Activated B cell treated with CpG ODN at 0.5 μM for 24 hours (primary cell): ENCODE measurements at regions not wholly inside any gene's neighbourhood (a gene's known extent, or its start where the extent isn't known, plus 50 kb on each side); places are given as distances from the start of the nearest gene placed in this dataset.

Experiments used
- ATAC-seq: fragments of 200-7000 bp; cut with Tn5 transposase; one replicate; pipeline ENCODE4 v1.10.0; 2021; ENCODE audit warnings: low read depth, mild to moderate bottlenecking, moderate library complexity
- CTCF ChIA-PET: fragments of 350-600 bp; sonication (Branson Sonifier 250); formaldehyde crosslinking; loops from one replicate; lab custom pipeline; 2021; ENCODE audit warnings: antibody characterized with exemption; lab: Charles Lee
- POLR2A ChIA-PET: fragments of 350-600 bp; sonication (Branson Sonifier 250); formaldehyde crosslinking; loops from one replicate; lab custom pipeline; 2021; ENCODE audit warnings: antibody characterized with exemption; lab: Charles Lee
- DNase-seq: peaks from one replicate; pipeline ENCODE4 v3.0.0; 2022
- H3K27ac Mint-ChIP-seq: one replicate; pipeline ENCODE4 v1.8.0; 2020; ENCODE audit warnings: mixed read lengths
- H3K27me3 Mint-ChIP-seq: one replicate; pipeline ENCODE4 v1.8.0; 2021; ENCODE audit warnings: mixed read lengths
- H3K36me3 Mint-ChIP-seq: one replicate; pipeline ENCODE4 v1.8.0; 2021; ENCODE audit warnings: low read depth, mixed read lengths
- H3K4me1 Mint-ChIP-seq: one replicate; pipeline ENCODE4 v1.8.0; 2021; ENCODE audit warnings: mixed read lengths
- H3K4me3 Mint-ChIP-seq: one replicate; pipeline ENCODE4 v1.8.0; 2020; ENCODE audit warnings: mild to moderate bottlenecking, mixed read lengths
- H3K9me3 Mint-ChIP-seq: one replicate; pipeline ENCODE4 v1.8.0; 2020; ENCODE audit warnings: mixed read lengths
- intact Hi-C: fragments of 100-400 bp; cut with micrococcal nuclease; formaldehyde crosslinking; loops from one replicate; pipeline ENCODE4 v1.15.1; 2024
- TF ChIP-seq, protein P1 (sequence below): fragments of 200-600 bp; IDR thresholded peaks from one replicate; pipeline ENCODE4 v1.8.0; 2022; ENCODE audit warnings: antibody characterized with exemption, mild to moderate bottlenecking

DNA sequence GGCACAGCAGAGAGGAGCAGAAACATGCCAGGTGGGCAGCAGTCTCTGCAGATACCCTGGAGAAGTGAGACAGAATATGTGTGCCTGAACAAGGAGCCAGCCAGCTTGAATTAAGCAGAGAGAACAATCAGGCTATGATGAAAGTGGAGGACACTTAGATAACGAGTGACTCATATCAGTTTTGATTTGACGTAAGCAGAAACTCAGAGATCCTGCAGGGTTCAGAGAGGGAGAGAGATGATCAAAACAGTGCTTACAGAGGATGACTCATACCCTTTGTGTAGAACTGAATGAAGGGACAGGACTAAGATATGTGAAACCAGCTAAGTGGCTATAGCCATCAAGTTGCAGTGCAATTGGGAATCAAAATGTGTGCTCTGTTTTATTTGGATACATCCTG lies 300.7 kb downstream of the TENT5A start:
- H3K9me3 Mint-ChIP-seq: no peaks in the 10 kb centered on the region
- ChIA-PET POLR2A (no interaction called here), CTCF (no interaction called here)
- DNase-seq: no peak
- TF ChIP-seq, protein P1, sequence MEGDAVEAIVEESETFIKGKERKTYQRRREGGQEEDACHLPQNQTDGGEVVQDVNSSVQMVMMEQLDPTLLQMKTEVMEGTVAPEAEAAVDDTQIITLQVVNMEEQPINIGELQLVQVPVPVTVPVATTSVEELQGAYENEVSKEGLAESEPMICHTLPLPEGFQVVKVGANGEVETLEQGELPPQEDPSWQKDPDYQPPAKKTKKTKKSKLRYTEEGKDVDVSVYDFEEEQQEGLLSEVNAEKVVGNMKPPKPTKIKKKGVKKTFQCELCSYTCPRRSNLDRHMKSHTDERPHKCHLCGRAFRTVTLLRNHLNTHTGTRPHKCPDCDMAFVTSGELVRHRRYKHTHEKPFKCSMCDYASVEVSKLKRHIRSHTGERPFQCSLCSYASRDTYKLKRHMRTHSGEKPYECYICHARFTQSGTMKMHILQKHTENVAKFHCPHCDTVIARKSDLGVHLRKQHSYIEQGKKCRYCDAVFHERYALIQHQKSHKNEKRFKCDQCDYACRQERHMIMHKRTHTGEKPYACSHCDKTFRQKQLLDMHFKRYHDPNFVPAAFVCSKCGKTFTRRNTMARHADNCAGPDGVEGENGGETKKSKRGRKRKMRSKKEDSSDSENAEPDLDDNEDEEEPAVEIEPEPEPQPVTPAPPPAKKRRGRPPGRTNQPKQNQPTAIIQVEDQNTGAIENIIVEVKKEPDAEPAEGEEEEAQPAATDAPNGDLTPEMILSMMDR: no peak
- no peaks in the 10 kb centered on the region for H3K4me1 Mint-ChIP-seq
- no peak overlapping the region for H3K27ac Mint-ChIP-seq
- intact Hi-C loops: no loop called here
- no peak overlapping the region for H3K4me3 Mint-ChIP-seq
- no peaks in the 10 kb centered on the region for H3K36me3 Mint-ChIP-seq
- ATAC-seq: no peak
- no peaks in the 10 kb centered on the region for H3K27me3 Mint-ChIP-seq

DNA sequence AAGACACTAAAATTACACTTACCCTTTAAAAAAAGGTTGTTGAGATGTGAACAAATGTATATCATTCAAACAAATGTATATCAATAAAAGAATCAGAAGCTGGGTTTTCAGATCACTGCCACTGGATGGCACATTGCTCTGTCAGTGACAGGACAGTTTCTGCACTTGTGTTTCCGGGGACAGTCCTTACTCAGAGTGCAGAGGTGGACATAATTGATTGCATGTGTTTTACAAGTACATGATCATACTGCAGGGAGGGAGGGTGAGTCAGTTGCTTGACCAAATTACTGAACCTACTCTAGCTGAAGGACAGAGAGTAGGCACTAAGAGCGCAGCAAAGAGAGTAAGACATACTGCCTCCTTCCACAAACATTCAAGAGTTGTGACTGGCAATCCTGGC lies 302.3 kb downstream of the TENT5A start:
- H3K9me3 Mint-ChIP-seq: no peaks in the 10 kb centered on the region
- ChIA-PET POLR2A (no interaction called here), CTCF (no interaction called here)
- H3K27ac Mint-ChIP-seq: no peak overlapping the region
- DNase-seq (no peak), ATAC-seq (no peak)
- H3K36me3 Mint-ChIP-seq: no peaks in the 10 kb centered on the region
- H3K4me1 Mint-ChIP-seq: no peaks in the 10 kb centered on the region
- intact Hi-C loops: no loop called here
- H3K27me3 Mint-ChIP-seq: no peaks in the 10 kb centered on the region
- no peak overlapping the region for H3K4me3 Mint-ChIP-seq
- TF ChIP-seq, protein P1: no peak

DNA sequence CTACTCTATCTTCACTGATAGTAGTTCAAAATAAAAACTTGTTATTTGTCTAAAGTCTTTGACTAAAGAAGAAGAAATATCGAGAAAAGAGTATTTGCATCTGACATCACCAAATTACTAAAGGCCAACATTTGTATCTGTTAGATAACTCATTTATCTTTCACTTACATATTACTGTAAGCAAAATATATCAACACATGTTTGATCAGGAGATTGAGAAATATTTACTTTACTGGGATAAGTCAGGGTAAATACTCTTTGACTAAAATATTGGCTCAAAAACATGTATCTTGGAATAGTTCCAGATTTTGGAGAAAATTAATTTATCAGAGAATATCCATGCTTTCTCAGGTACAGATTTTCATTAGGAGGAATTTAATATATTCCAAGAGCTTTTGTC lies 306.0 kb downstream of the TENT5A start:
- Mint-ChIP-seq H3K9me3 (peaks cover under 1% of the 10 kb centered on the region), H3K4me3 (no peak overlapping the region), H3K4me1 (no peaks in the 10 kb centered on the region), H3K36me3 (no peaks in the 10 kb centered on the region), H3K27ac (no peak overlapping the region), H3K27me3 (no peaks in the 10 kb centered on the region)
- DNase-seq (no peak), ATAC-seq (no peak)
- ChIA-PET CTCF (no interaction called here), POLR2A (no interaction called here)
- intact Hi-C loops: no loop called here
- TF ChIP-seq, protein P1: no peak

DNA sequence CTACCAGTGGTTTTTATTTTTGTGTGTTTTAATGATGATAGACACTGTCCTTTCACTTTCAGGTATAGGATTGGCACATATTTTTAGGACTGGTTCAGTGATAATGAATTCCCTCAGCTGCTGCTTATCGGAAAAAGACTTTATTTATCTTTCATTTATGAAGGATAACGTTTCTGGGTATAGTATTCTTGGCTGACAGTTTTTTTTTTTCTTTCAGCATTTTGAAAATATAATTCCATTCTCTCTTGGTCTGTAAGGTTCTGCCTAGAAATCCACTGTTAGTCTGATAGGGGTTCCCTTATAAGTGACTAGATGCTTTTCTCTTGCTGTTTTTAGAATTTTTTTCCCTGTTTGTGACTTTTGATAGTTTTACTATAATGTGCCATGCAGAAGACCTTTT lies 313.1 kb downstream of the TENT5A start:
- H3K27ac Mint-ChIP-seq: no peak overlapping the region
- no peaks in the 10 kb centered on the region for H3K27me3 Mint-ChIP-seq
- no peaks in the 10 kb centered on the region for H3K4me1 Mint-ChIP-seq
- peaks cover 2% of the 10 kb centered on the region for H3K36me3 Mint-ChIP-seq
- ATAC-seq (no peak), DNase-seq (no peak)
- intact Hi-C loops: no loop called here
- CTCF ChIA-PET: no interaction called here
- POLR2A ChIA-PET: no interaction called here
- TF ChIP-seq, protein P1: no peak
- no peak overlapping the region for H3K4me3 Mint-ChIP-seq
- H3K9me3 Mint-ChIP-seq: peaks cover 32% of the 10 kb centered on the region

DNA sequence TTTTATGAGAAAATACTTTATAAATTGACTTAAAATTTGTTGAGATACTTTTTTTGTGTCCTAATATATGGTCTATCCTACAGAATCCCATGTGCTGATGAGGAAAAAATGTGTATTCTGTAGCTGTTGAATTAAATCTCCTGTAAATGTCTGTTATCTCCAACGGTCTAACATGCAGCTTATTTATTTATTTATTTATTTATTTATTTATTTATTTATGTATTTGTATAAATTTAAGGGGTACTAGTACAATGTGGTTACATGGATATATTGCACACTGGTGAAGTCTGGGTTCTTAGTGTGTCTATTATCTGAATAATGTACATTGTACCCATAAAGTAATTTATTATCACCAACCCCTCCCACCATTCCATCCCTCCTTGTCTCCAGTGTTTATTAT lies 315.5 kb downstream of the TENT5A start:
- ChIA-PET CTCF (no interaction called here), POLR2A (no interaction called here)
- ATAC-seq: no peak
- intact Hi-C loops: no loop called here
- Mint-ChIP-seq H3K4me3 (no peak overlapping the region), H3K36me3 (peaks cover 2% of the 10 kb centered on the region), H3K27ac (no peak overlapping the region), H3K9me3 (peaks cover 32% of the 10 kb centered on the region), H3K4me1 (no peaks in the 10 kb centered on the region), H3K27me3 (no peaks in the 10 kb centered on the region)
- DNase-seq: no peak
- TF ChIP-seq, protein P1: no peak
